Activated naive CD4-positive, alpha-beta T cell treated with anti-CD3 and anti-CD28 coated beads, Interleukin-2, amount 50 U/mL, for 16 hours (primary cell): ENCODE measurements at regions not wholly inside any gene's neighbourhood (a gene's known extent, or its start where the extent isn't known, plus 50 kb on each side); places are given as distances from the start of the nearest gene placed in this dataset.

Source experiments
- DNase-seq: peaks from one replicate; pipeline ENCODE4 v3.0.0-alpha.2; 2020

GRCh38 chr1:224505454-224506093 lies 71.0 kb upstream of the WDR26 start:
- DNase-seq: no peak

- no peak for DNase-seq
Observed at GRCh38 chr1:224506141-224506814, 71.7 kb upstream of the WDR26 start.

- DNase-seq: no peak
Observed at GRCh38 chr1:224507771-224508523, 73.3 kb upstream of the WDR26 start.

- no peak for DNase-seq
Observed at GRCh38 chr1:224509907-224510306, 75.3 kb upstream of the WDR26 start.

- DNase-seq: no peak
Observed at GRCh38 chr1:224510880-224511645, 76.5 kb upstream of the WDR26 start.

GRCh38 chr1:224512600-224513151 lies 78.1 kb upstream of the WDR26 start:
- no peak for DNase-seq

- no peak for DNase-seq
Observed at GRCh38 chr1:224513383-224513782, 78.8 kb upstream of the WDR26 start.

DNA sequence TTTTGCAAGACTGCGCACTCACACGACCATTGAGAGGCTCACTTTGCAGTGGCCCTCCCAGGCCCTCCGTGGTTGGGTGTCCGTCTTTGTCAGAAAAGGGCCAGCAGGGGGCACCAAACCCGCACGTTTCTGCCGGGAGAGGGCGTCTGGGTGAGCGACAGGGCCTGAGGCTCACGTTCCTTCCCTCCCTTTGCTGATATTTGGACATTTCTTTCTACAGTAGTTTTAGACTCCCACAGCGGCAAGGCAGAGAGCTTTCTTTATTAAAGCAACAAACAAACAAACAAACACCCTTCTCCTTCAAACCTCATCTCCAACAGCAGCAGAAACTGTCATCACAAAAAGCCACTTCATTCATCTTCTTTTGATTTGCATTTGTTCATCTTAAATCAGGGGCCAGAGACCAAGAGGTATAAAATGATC lies 79.2 kb upstream of the WDR26 start:
- peak; percentile 83 for DNase-seq

GRCh38 chr1:224517171-224517570 lies 82.6 kb upstream of the WDR26 start:
- DNase-seq: no peak

DNA sequence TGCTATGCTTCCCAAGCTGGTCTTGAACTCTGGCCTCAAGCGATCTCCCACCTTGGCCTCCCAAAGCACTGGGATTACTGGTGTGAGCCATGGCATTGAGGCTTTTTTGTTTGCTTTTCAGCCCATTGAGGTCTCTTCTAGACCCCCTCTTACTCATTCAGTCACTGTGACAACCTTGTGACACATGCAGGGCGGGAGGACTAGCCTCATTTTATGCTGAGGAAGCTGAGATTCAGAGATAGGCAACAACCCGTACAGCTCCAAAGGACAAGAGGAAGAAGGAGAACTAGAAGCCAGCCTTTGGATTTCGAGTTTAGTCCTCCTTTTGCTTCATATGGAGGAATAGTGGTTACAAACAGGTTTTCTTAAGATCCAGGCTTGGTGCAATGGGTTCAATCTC lies 83.9 kb upstream of the WDR26 start:
- DNase-seq: no peak

GRCh38 chr1:224519874-224520273 lies 85.3 kb upstream of the WDR26 start:
- DNase-seq: no peak

DNA sequence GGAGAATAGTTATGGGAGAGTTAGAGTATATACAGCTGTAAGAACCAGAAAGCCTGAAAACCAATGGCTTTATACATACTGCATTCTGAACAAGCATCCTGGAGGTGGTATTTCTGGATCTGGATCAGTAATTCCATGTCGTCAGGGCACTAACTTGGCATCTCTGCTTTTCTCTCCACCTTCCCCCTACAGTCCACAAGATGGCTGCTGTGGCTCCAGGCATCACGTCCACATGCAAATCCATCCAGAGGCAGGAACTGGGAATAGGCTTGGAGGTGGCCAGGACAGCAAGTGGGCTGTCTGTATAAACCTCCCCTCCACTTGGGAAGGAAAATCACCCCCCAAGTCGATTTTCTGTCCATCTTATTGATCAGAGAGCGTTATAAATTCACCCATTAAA lies 86.2 kb upstream of the WDR26 start:
- no peak for DNase-seq

DNA sequence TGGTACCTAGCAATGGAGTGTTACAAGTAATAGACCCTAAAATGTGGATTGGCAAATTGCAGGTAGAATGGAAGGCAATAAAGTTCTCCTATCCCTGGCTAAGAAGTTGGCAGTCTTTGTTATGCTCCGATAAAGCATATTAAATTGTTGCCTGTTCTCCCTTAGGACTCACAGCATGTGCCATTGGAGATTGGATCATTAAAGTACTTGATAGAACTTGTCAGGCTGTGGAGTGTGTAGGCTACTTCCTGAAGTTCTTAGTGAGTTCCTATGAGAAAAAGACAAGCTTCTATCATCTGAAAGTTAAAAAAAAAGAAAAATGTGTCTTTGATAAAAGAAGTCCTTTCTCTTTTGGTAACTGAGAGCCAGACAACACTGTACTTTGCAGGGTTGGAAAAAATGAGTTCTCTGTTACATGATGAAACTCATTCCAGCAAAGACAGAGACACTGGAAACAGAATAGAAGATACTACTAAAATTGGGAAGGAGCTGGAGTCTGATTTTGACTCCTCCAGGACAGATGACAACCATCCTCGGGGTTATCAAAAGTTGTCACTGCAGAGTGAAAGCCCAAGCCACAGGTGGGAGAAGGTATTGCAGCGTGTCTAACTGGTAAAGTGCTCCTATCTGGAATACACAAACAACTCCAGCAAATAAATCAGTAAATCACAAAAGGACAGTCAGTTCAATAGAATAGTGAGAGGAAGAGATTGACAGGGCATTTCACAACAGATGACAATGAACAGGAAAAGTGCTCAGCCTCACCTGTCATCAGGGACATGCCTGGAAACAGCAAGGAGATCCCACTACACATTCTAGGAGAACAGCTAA lies 87.5 kb upstream of the WDR26 start:
- no peak for DNase-seq

DNA sequence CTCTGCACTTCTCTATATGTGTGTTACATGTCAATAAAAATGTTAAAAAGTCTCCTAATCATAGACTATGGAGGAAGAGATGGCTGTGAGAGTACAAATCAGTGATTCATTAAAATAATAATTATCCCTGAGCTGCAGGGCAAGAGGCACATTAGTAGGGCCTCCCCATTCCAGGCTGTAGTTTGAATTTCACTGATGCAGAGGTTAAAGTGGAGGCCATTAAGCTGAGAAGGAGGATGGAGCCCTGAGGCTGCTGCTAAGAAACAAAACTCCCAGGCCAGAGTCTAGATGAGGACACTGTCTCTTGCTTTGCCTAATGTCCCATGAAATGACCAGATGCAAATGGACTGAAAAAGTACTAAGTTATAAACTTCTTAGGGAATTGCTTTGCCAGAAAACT lies 89.1 kb upstream of the WDR26 start:
- DNase-seq: no peak

DNA sequence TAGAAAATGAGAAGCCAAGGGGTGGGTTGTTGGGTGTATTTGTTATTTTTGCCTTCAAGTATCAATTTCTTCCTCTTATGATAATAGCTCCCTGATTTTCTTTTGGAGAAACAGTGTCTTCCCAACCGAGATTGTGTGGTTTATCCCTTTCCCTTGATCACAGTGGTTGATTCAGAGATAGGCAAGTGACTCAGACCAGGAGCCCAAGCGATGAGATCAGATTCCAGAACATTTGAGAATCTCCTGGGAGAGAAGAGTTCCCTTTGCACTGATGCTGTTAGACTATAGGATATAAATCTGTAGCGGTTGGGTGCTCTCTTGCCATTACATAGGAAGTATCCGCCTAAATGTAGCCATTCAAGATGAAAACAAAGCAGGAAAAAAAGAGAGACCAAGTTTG lies 90.1 kb upstream of the WDR26 start:
- DNase-seq: no peak

DNA sequence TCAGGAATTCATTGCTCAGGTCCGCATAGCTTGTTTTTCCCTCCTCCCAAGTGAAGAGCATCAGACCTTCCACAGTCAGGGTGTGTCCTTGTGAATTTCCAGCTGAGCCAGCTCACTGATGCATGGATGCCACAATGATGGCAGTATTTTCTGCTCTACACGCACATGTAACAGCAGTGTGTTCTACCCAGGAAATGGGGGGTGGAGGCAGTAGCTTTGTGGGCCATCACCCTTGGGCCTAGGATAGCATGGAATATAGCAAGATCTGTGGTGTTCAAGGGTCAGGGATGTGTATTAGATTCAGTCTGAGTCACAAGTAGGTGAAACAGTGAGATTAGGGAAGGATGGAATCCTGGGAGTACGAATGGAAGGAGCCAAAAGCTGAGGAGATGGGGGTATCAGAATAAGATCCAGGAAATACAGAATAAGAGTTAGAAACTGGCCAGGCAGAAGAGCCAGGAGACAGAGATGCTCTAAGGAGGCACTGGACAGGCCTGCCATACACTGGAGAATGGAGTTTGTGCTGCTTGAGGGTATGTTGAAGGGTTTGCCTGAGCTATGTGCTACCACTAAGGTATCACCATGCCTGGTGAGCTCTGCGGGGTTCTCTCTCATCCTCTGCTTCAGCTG lies 90.6 kb upstream of the CNIH3 start:
- no peak for DNase-seq

GRCh38 chr1:224526771-224527170 lies 89.3 kb upstream of the CNIH3 start:
- no peak for DNase-seq

DNA sequence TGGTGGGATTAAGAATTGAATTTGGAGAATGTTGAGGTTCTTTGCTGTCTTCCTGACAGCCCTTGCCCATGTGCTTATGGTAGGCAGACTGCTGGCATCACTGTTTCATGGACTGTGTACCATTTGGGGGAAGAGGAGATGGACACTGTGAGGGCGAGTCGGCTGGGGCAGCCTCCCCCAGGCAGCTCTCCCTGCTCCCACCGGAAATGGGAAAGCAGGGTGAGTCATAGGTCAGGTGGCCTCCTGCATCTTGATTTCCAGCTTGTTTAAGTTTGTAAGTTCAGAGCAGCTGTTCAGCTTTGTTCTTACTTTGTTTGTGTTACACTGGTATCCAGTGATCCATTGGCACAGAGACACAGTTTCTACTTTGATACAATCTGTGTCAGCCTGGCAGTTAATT lies 87.2 kb upstream of the CNIH3 start:
- no peak for DNase-seq

DNA sequence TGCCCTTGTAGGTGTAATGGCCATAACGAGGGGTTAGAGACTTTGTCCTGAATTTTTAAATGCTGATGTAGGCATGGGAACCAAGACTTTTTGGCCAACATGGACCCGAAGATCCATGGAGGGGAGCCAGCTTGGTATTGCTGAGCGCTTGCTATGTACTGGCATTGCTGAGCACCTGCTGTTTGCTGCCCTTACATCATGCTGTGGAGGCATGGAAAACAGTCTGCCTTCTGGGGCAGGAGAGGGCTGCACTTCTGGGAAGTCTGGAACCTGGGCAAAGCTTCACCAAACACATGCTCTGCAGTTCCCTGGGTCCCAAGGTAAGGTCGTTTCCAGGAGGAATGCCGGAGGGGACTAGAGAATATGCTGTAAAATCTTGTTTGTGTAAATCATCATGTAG lies 86.3 kb upstream of the CNIH3 start:
- DNase-seq: no peak

GRCh38 chr1:224533517-224533916 lies 82.6 kb upstream of the CNIH3 start:
- DNase-seq: no peak

DNA sequence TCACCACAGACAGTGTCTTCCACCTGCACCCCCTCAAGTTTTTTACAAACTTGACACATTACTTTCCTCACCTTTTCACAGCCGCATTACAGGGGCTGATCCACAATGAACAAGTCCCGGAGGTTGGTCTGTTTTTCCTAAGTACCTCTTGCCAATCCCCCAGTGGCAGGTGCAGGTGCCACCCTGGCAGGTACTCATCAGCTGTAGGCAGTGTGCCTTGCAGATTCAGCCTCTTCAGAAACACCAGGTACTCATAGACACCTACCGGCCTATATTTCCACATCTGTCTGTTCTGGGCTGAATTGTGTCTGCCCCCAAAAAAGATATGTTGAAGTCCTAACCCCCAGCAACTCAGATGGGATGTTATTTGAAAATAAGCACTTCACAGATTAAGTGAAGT lies 81.4 kb upstream of the CNIH3 start:
- DNase-seq: no peak

- no peak for DNase-seq
Observed at GRCh38 chr1:224535641-224536040, 80.5 kb upstream of the CNIH3 start.
